ENCODE measurements at regions not wholly inside any gene's neighbourhood (a gene's known extent, or its start where the extent isn't known, plus 50 kb on each side); places are given as distances from the start of the nearest gene placed in this dataset.

GRCh38 chr5:144864118-144864517 lies 693.4 kb downstream of the KCTD16 start:
- Histone ChIP-seq H3K4me1 (no peaks in the 10 kb centered on the region), H3K36me3 (no peaks in the 10 kb centered on the region), H3K27me3 (no peaks in the 10 kb centered on the region), H3K9me3 (no peaks in the 10 kb centered on the region), H3K27ac (no peak overlapping the region), H3K4me3 (no peak overlapping the region)
- no peak for TF ChIP-seq CTCF (IDR thresholded peaks at IDR 0.05)
- DNase-seq (ENCODE audit: low spot score) = no peak

- Histone ChIP-seq H3K9me3 (no peaks in the 10 kb centered on the region), H3K4me1 (no peaks in the 10 kb centered on the region), H3K36me3 (no peaks in the 10 kb centered on the region), H3K4me3 (no peak overlapping the region), H3K27ac (no peak overlapping the region), H3K27me3 (no peaks in the 10 kb centered on the region)
- DNase-seq (ENCODE audit: low spot score) = no peak
- TF ChIP-seq CTCF (IDR thresholded peaks at IDR 0.05) = no peak
These were observed 686.8 kb downstream of the KCTD16 start for GRCh38 chr5:144857454-144857853.

- Histone ChIP-seq H3K4me3 (no peak overlapping the region), H3K27me3 (no peaks in the 10 kb centered on the region), H3K9me3 (no peaks in the 10 kb centered on the region), H3K27ac (no peak overlapping the region), H3K36me3 (no peaks in the 10 kb centered on the region), H3K4me1 (no peaks in the 10 kb centered on the region)
- TF ChIP-seq CTCF (IDR thresholded peaks at IDR 0.05) = no peak
- DNase-seq (ENCODE audit: low spot score) = no peak
These were observed 673.4 kb downstream of the KCTD16 start for GRCh38 chr5:144844086-144844485.

- no peak for DNase-seq (ENCODE audit: low spot score)
- H3K27me3 ChIP-seq = no peaks in the 10 kb centered on the region
- no peaks in the 10 kb centered on the region for H3K9me3 ChIP-seq
- no peak for TF ChIP-seq CTCF (IDR thresholded peaks at IDR 0.05)
- no peaks in the 10 kb centered on the region for H3K36me3 ChIP-seq
- H3K27ac ChIP-seq = no peak overlapping the region
- H3K4me3 ChIP-seq = no peak overlapping the region
- H3K4me1 ChIP-seq = no peaks in the 10 kb centered on the region
These were observed 661.7 kb downstream of the KCTD16 start for GRCh38 chr5:144832416-144832815.

- no peak overlapping the region for H3K27ac ChIP-seq
- H3K27me3 ChIP-seq = no peaks in the 10 kb centered on the region
- H3K4me1 ChIP-seq = no peaks in the 10 kb centered on the region
- no peak for TF ChIP-seq CTCF (IDR thresholded peaks at IDR 0.05)
- no peaks in the 10 kb centered on the region for H3K9me3 ChIP-seq
- no peak overlapping the region for H3K4me3 ChIP-seq
- no peaks in the 10 kb centered on the region for H3K36me3 ChIP-seq
- DNase-seq (ENCODE audit: low spot score) = no peak
These were observed 661.0 kb downstream of the KCTD16 start for GRCh38 chr5:144831650-144832049.

GRCh38 chr5:144822503-144822902 lies 651.8 kb downstream of the KCTD16 start:
- TF ChIP-seq CTCF (IDR thresholded peaks at IDR 0.05) = no peak
- H3K4me3 ChIP-seq = no peak overlapping the region
- no peaks in the 10 kb centered on the region for H3K36me3 ChIP-seq
- no peaks in the 10 kb centered on the region for H3K9me3 ChIP-seq
- H3K27ac ChIP-seq = no peak overlapping the region
- H3K27me3 ChIP-seq = no peaks in the 10 kb centered on the region
- no peak for DNase-seq (ENCODE audit: low spot score)
- H3K4me1 ChIP-seq = no peaks in the 10 kb centered on the region

All from right atrium auricular region (tissue), 2 donors.